Mesothelial cell of epicardium (in vitro differentiated cells): ENCODE measurements at regions not wholly inside any gene's neighbourhood (a gene's known extent, or its start where the extent isn't known, plus 50 kb on each side); places are given as distances from the start of the nearest gene placed in this dataset.

Experiments
- DNase-seq, 2 experiments: peaks; one replicate each; pipeline ENCODE4 v3.0.0; 2021; ENCODE audit warnings: low spot score in 2 of 2; ENCODE audit not compliant: unreplicated experiment in 2 of 2
- H3K27ac Mint-ChIP-seq: 2 replicates; pipeline ENCODE4 v1.8.0; 2021; ENCODE audit warnings: mixed read lengths
- H3K27me3 Mint-ChIP-seq: 2 replicates; pipeline ENCODE4 v1.8.0; 2021; ENCODE audit warnings: low read depth, mixed read lengths
- H3K36me3 Mint-ChIP-seq: 2 replicates; pipeline ENCODE4 v1.8.0; 2021; ENCODE audit warnings: mixed read lengths
- H3K4me1 Mint-ChIP-seq: 2 replicates; pipeline ENCODE4 v1.8.0; 2021; ENCODE audit warnings: mixed read lengths
- H3K4me3 Mint-ChIP-seq: 2 replicates; pipeline ENCODE4 v1.8.0; 2021; ENCODE audit warnings: mild to moderate bottlenecking, moderate library complexity, mixed read lengths
- H3K9me3 Mint-ChIP-seq: 2 replicates; pipeline ENCODE4 v1.8.0; 2021; ENCODE audit warnings: mixed read lengths
- CTCF ChIP-seq: fragments of 200-600 bp; sonication (generic); IDR thresholded peaks from one replicate; pipeline ENCODE4 v1.5.0; 2021; ENCODE audit warnings: antibody characterized with exemption; ENCODE audit not compliant: unreplicated experiment

GRCh38 chr2:795531-796041, 118.4 kb upstream of the TMEM18 start:
- Mint-ChIP-seq H3K9me3 (peaks cover 4% of the 10 kb centered on the region), H3K36me3 (no peaks in the 10 kb centered on the region), H3K27ac (peak overlapping the region; percentile 34), H3K4me3 (no peak overlapping the region), H3K4me1 (peaks cover 14% of the 10 kb centered on the region), H3K27me3 (peaks cover 3% of the 10 kb centered on the region)
- DNase-seq: no peak
- no peak for TF ChIP-seq CTCF

- no peak for DNase-seq
- Mint-ChIP-seq H3K4me3 (no peak overlapping the region), H3K27ac (no peak overlapping the region)
These were observed 117.5 kb upstream of the TMEM18 start for GRCh38 chr2:794554-795241.

GRCh38 chr2:793236-793635, 116.0 kb upstream of the TMEM18 start:
- Mint-ChIP-seq H3K27ac (no peak overlapping the region), H3K4me1 (peaks cover 14% of the 10 kb centered on the region), H3K4me3 (no peak overlapping the region), H3K27me3 (peaks cover 3% of the 10 kb centered on the region), H3K9me3 (peaks cover 6% of the 10 kb centered on the region), H3K36me3 (no peaks in the 10 kb centered on the region)
- TF ChIP-seq CTCF: no peak
- no peak for DNase-seq

More at GRCh38 chr2:794554-795241, 117.5 kb upstream of the TMEM18 start:
- Mint-ChIP-seq H3K9me3 (peaks cover 4% of the 10 kb centered on the region), H3K36me3 (no peaks in the 10 kb centered on the region), H3K27me3 (peaks cover 3% of the 10 kb centered on the region), H3K4me1 (peaks cover 14% of the 10 kb centered on the region)
- no peak for TF ChIP-seq CTCF

GRCh38 chr2:792687-793086, 115.5 kb upstream of the TMEM18 start:
- DNase-seq: no peak
- Mint-ChIP-seq H3K9me3 (peaks cover 6% of the 10 kb centered on the region), H3K27me3 (peaks cover 3% of the 10 kb centered on the region), H3K36me3 (no peaks in the 10 kb centered on the region), H3K27ac (no peak overlapping the region), H3K4me3 (no peak overlapping the region), H3K4me1 (peaks cover 14% of the 10 kb centered on the region)
- TF ChIP-seq CTCF: no peak

GRCh38 chr2:790634-791245, 113.5 kb upstream of the TMEM18 start:
- DNase-seq: no peak
- Mint-ChIP-seq H3K27ac (no peak overlapping the region), H3K9me3 (peaks cover 6% of the 10 kb centered on the region), H3K4me3 (no peak overlapping the region), H3K36me3 (no peaks in the 10 kb centered on the region), H3K4me1 (peaks cover 13% of the 10 kb centered on the region), H3K27me3 (peaks cover 3% of the 10 kb centered on the region)
- no peak for TF ChIP-seq CTCF
